ENCODE measurements at regions not wholly inside any gene's neighbourhood (a gene's known extent, or its start where the extent isn't known, plus 50 kb on each side); places are given as distances from the start of the nearest gene placed in this dataset.

GRCh38 chr21:33155422-33155821, 74.3 kb upstream of the IFNAR2 start:
- no peak for DNase-seq (ENCODE audit: low read depth)

- DNase-seq (ENCODE audit: low read depth) = no peak
These were observed 72.4 kb upstream of the IFNAR2 start for GRCh38 chr21:33157303-33157702.

GRCh38 chr21:33158654-33159053, 71.1 kb upstream of the IFNAR2 start:
- DNase-seq (ENCODE audit: low read depth) = no peak

- no peak for DNase-seq (ENCODE audit: low read depth)
These were observed 67.2 kb upstream of the IFNAR2 start for GRCh38 chr21:33162436-33162951.

- no peak for DNase-seq (ENCODE audit: low read depth)
These were observed 60.9 kb upstream of the IFNAR2 start for GRCh38 chr21:33168886-33169285.

GRCh38 chr21:33169359-33169758, 60.4 kb upstream of the IFNAR2 start:
- no peak for DNase-seq (ENCODE audit: low read depth)

- DNase-seq (ENCODE audit: low read depth) = no peak
These were observed 58.0 kb upstream of the IFNAR2 start for GRCh38 chr21:33171616-33172169.

GRCh38 chr21:33174756-33175155, 55.0 kb upstream of the IFNAR2 start:
- DNase-seq (ENCODE audit: low read depth) = no peak

Measured in activated T-cell treated with anti-CD3 and anti-CD28 coated beads for 24 hours (primary cell).